HEK293 (cell line): ENCODE measurements at regions not wholly inside any gene's neighbourhood (a gene's known extent, or its start where the extent isn't known, plus 50 kb on each side); places are given as distances from the start of the nearest gene placed in this dataset.

ENCODE experiments used
- CTCF ChIA-PET: fragments of 350-600 bp; formaldehyde crosslinking; extraction: SDS; loops from one replicate; lab custom pipeline; 2021; ENCODE audit warnings: antibody characterized with exemption; lab: Yijun Ruan, JAX
- POLR2A ChIA-PET: fragments of 300-600 bp; formaldehyde crosslinking; extraction: SDS; loops from one replicate; lab custom pipeline; 2020; ENCODE audit warnings: antibody characterized with exemption, inconsistent platforms; lab: Yijun Ruan, JAX
- H3K27ac ChIP-seq: fragments of 200-500 bp; sonication (Bioruptor generic); 2 replicates; pipeline ENCODE4 v1.5.1; 2014; ENCODE audit warnings: low read depth, low read length, control low read depth, inconsistent platforms; ENCODE audit errors: extremely low read depth
- H3K36me3 ChIP-seq, 2 experiments: fragments of 200-500 bp in 1 of 2; sonication (Bioruptor generic) in 1 of 2; 1 replicate in 1 of 2; 2 replicates in 1 of 2; pipeline ENCODE4 v1.5.1; 2014 to 2017; ENCODE audit warnings: inconsistent platforms in 2 of 2, low read length in 2 of 2; ENCODE audit not compliant: control insufficient read depth in 2 of 2, insufficient read depth in 1 of 2
- H3K4me1 ChIP-seq: fragments of 200-500 bp; sonication (Bioruptor generic); 2 replicates; pipeline ENCODE4 v1.5.1; 2014; ENCODE audit warnings: mild to moderate bottlenecking, low read length, inconsistent platforms; ENCODE audit not compliant: control insufficient read depth, insufficient read depth
- H3K4me3 ChIP-seq: 2 replicates; pipeline ENCODE4 v1.5.1; 2011; ENCODE audit warnings: low read depth, mild to moderate bottlenecking, control low read depth, low read length, moderate library complexity
- H3K9me3 ChIP-seq: fragments of 200-500 bp; sonication (Bioruptor generic); 2 replicates; pipeline ENCODE4 v1.5.1; 2014; ENCODE audit warnings: low read depth, low read length, inconsistent platforms; ENCODE audit not compliant: control insufficient read depth, insufficient read depth
- HOXC10 ChIP-seq: sonication (generic); formaldehyde crosslinking; IDR thresholded peaks from 2 replicates; pipeline ENCODE4 v1.8.1; 2023; ENCODE audit warnings: mild to moderate bottlenecking, missing genetic modification reagents
- INSM2 ChIP-seq: fragments of 450-650 bp; formaldehyde crosslinking; IDR thresholded peaks from 2 replicates; pipeline ENCODE4 v1.5.1; 2016; ENCODE audit warnings: missing biosample characterization, missing genetic modification characterization
- OSR2 ChIP-seq: fragments of 450-650 bp; formaldehyde crosslinking; IDR thresholded peaks from 2 replicates; pipeline ENCODE4 v1.5.1; 2016; ENCODE audit warnings: missing biosample characterization, missing genetic modification characterization
- WT1 ChIP-seq: fragments of 450-650 bp; formaldehyde crosslinking; IDR thresholded peaks from 2 replicates; pipeline ENCODE4 v1.5.1; 2016; ENCODE audit warnings: missing biosample characterization, missing genetic modification characterization
- ZBTB17 ChIP-seq: fragments of 450-650 bp; formaldehyde crosslinking; IDR thresholded peaks from 2 replicates; pipeline ENCODE4 v1.5.1; 2016; ENCODE audit warnings: missing biosample characterization, missing genetic modification characterization
- ZNF174 ChIP-seq: fragments of 450-650 bp; formaldehyde crosslinking; IDR thresholded peaks from 2 replicates; pipeline ENCODE4 v1.5.0; 2017; ENCODE audit warnings: missing biosample characterization, mild to moderate bottlenecking, missing genetic modification characterization
- ZNF184 ChIP-seq: fragments of 450-650 bp; IDR thresholded peaks from 2 replicates; pipeline ENCODE4 v1.5.1; 2018; ENCODE audit warnings: missing biosample characterization, mild to moderate bottlenecking, missing genetic modification characterization
- ZNF19 ChIP-seq: fragments of 450-650 bp; formaldehyde crosslinking; IDR thresholded peaks from 2 replicates; pipeline ENCODE4; 2016; ENCODE audit warnings: missing biosample characterization, missing genetic modification characterization, low read depth
- ZNF221 ChIP-seq: fragments of 450-650 bp; formaldehyde crosslinking; IDR thresholded peaks from 2 replicates; pipeline ENCODE4 v1.5.1; 2017; ENCODE audit warnings: missing biosample characterization, missing genetic modification characterization, borderline replicate concordance
- ZNF274 ChIP-seq, 2 experiments: fragments of 200-500 bp in 1 of 2; fragments of 450-650 bp in 1 of 2; sonication (Bioruptor generic) in 1 of 2; formaldehyde crosslinking in 1 of 2; IDR thresholded peaks; 2 replicates each; pipeline versions ENCODE4 v1.5.1 to v1.6.1; 2014 to 2016; ENCODE audit warnings: borderline replicate concordance in 1 of 2, inconsistent platforms in 1 of 2, low read length in 1 of 2, missing biosample characterization in 1 of 2, missing genetic modification characterization in 1 of 2
- ZNF394 ChIP-seq: fragments of 450-650 bp; formaldehyde crosslinking; IDR thresholded peaks from 2 replicates; pipeline ENCODE4 v1.5.1; 2016; ENCODE audit warnings: missing biosample characterization, missing genetic modification characterization, mild to moderate bottlenecking, moderate library complexity, borderline replicate concordance
- ZNF404 ChIP-seq: fragments of 450-650 bp; formaldehyde crosslinking; IDR thresholded peaks from 2 replicates; pipeline ENCODE4 v1.5.1; 2017; ENCODE audit warnings: missing biosample characterization, missing genetic modification characterization
- ZNF488 ChIP-seq: fragments of 450-650 bp; formaldehyde crosslinking; IDR thresholded peaks from 2 replicates; pipeline ENCODE4 v1.5.1; 2016; ENCODE audit warnings: missing biosample characterization, missing genetic modification characterization
- ZNF521 ChIP-seq: fragments of 450-650 bp; formaldehyde crosslinking; IDR thresholded peaks from 2 replicates; pipeline ENCODE4 v1.5.1; 2017; ENCODE audit warnings: missing biosample characterization, mild to moderate bottlenecking, missing genetic modification characterization
- ZNF548 ChIP-seq: fragments of 450-650 bp; formaldehyde crosslinking; IDR thresholded peaks from 2 replicates; pipeline ENCODE4 v1.5.1; 2016; ENCODE audit warnings: missing biosample characterization, missing genetic modification characterization
- ZNF585B ChIP-seq: fragments of 450-650 bp; formaldehyde crosslinking; IDR thresholded peaks from 2 replicates; pipeline ENCODE4 v1.5.1; 2016; ENCODE audit warnings: missing biosample characterization, missing genetic modification characterization
- ZNF623 ChIP-seq: fragments of 450-650 bp; formaldehyde crosslinking; IDR thresholded peaks from 2 replicates; pipeline ENCODE4 v1.5.1; 2016; ENCODE audit warnings: missing biosample characterization, missing genetic modification characterization
- ZNF624 ChIP-seq: fragments of 450-650 bp; formaldehyde crosslinking; IDR thresholded peaks from 2 replicates; pipeline ENCODE4 v1.5.1; 2017; ENCODE audit warnings: missing biosample characterization, missing genetic modification characterization
- ZNF747 ChIP-seq: fragments of 450-650 bp; formaldehyde crosslinking; IDR thresholded peaks from 2 replicates; pipeline ENCODE4 v1.5.1; 2016; ENCODE audit warnings: missing biosample characterization, missing genetic modification characterization
- ZSCAN30 ChIP-seq: fragments of 450-650 bp; IDR thresholded peaks from 2 replicates; pipeline ENCODE4 v1.5.1; 2018; ENCODE audit warnings: missing biosample characterization, mild to moderate bottlenecking, missing genetic modification characterization, moderate library complexity
- TF ChIP-seq, protein P1 (sequence below): fragments of 450-650 bp; formaldehyde crosslinking; IDR thresholded peaks from 2 replicates; pipeline ENCODE4 v1.5.1; 2016; ENCODE audit warnings: missing biosample characterization, missing genetic modification characterization
- TF ChIP-seq, protein P2 (sequence below): fragments of 450-650 bp; formaldehyde crosslinking; IDR thresholded peaks from 2 replicates; pipeline ENCODE4 v1.5.1; 2016; ENCODE audit warnings: missing biosample characterization, missing genetic modification characterization

GRCh38 chr9:18173923-18174322 is 300.0 kb upstream of the ADAMTSL1 start (continued):
- TF ChIP-seq, protein P1, sequence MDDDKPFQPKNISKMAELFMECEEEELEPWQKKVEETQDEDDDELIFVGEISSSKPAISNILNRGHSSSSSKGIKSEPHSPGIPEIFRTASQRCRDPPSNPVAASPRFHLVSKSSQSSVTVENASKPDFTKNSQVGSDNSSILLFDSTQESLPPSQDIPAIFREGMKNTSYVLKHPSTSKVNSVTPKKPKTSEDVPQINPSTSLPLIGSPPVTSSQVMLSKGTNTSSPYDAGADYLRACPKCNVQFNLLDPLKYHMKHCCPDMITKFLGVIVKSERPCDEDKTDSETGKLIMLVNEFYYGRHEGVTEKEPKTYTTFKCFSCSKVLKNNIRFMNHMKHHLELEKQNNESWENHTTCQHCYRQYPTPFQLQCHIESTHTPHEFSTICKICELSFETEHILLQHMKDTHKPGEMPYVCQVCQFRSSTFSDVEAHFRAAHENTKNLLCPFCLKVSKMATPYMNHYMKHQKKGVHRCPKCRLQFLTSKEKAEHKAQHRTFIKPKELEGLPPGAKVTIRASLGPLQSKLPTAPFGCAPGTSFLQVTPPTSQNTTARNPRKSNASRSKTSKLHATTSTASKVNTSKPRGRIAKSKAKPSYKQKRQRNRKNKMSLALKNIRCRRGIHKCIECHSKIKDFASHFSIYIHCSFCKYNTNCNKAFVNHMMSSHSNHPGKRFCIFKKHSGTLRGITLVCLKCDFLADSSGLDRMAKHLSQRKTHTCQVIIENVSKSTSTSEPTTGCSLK (tag by site-specific recombination) = no peak

- H3K27ac ChIP-seq = no peak overlapping the region
- H3K9me3 ChIP-seq = no peaks in the 10 kb centered on the region
- H3K36me3 ChIP-seq = no peaks in the 10 kb centered on the region
- H3K4me3 ChIP-seq = no peak overlapping the region
- ChIA-PET POLR2A (no interaction called here), CTCF (interaction anchor here (0.6 kb wide), 1 partner anchor 11 kb away, joined by 3 read pairs; no protein-coding TSS in a partner anchor)
- H3K4me1 ChIP-seq = no peaks in the 10 kb centered on the region
- TF ChIP-seq ZNF521 = no peak
- TF ChIP-seq ZBTB17 (tag by site-specific recombination) = no peak
- no peak for TF ChIP-seq ZNF174 (tag by site-specific recombination)
These were observed 291.3 kb upstream of the ADAMTSL1 start for GRCh38 chr9:18182636-18183035.

DNA sequence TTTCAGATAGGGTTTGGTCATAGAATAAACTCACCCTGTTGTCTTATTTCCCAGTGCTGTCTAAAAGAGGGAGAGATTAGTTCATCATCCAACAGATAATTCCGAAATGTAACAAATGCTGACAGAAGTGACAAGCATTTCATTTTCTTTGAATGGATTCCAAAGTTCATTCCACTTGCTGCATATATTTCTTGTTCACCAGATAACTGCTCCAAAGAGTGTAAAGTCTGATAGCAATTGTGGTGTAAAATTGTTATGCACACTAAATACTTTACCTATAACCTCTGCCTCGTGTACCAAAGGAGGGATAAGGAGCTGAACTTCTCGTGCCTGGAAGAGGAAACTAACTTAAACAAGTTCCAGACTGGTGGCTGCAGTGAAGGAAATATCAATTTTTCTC is 290.0 kb upstream of the ADAMTSL1 start:
- Histone ChIP-seq H3K36me3 (no peaks in the 10 kb centered on the region), H3K9me3 (no peaks in the 10 kb centered on the region), H3K4me3 (no peak overlapping the region), H3K4me1 (no peaks in the 10 kb centered on the region), H3K27ac (no peak overlapping the region)
- CTCF ChIA-PET = no interaction called here
- POLR2A ChIA-PET = no interaction called here
- TF ChIP-seq ZNF747 (tag by site-specific recombination) = no peak
- no peak for TF ChIP-seq ZNF624 (tag by site-specific recombination)
- TF ChIP-seq INSM2 = no peak
- TF ChIP-seq, protein P2, sequence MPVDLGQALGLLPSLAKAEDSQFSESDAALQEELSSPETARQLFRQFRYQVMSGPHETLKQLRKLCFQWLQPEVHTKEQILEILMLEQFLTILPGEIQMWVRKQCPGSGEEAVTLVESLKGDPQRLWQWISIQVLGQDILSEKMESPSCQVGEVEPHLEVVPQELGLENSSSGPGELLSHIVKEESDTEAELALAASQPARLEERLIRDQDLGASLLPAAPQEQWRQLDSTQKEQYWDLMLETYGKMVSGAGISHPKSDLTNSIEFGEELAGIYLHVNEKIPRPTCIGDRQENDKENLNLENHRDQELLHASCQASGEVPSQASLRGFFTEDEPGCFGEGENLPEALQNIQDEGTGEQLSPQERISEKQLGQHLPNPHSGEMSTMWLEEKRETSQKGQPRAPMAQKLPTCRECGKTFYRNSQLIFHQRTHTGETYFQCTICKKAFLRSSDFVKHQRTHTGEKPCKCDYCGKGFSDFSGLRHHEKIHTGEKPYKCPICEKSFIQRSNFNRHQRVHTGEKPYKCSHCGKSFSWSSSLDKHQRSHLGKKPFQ (tag by site-specific recombination) = no peak
- no peak for TF ChIP-seq ZNF184 (tag by site-specific recombination)
- no peak for TF ChIP-seq OSR2 (tag by site-specific recombination)
- TF ChIP-seq ZNF404 (tag by site-specific recombination) = no peak
- TF ChIP-seq WT1 = no peak

DNA sequence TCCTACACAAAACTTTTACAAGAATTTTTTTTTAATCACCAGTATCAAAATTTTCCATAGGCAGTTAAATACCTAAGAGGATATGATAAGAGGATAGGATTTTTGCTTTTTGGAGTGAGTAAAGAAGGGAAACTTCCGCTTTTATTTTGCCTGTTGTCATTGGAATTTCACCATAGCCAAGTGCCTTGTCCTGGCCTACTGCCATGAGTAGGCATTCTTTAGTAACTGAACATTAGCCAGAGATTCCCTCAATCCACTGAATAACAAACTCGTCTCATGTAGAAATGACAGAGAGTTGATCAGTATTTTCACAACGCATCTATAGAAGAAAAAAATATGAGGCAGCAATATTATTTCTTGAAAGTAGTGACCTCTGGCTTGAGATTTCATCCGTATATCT is 289.6 kb upstream of the ADAMTSL1 start:
- ChIA-PET POLR2A (no interaction called here), CTCF (no interaction called here)
- Histone ChIP-seq H3K27ac (no peak overlapping the region), H3K9me3 (no peaks in the 10 kb centered on the region), H3K4me3 (no peak overlapping the region), H3K36me3 (no peaks in the 10 kb centered on the region)
- TF ChIP-seq ZNF585B (tag by site-specific recombination) = no peak
- TF ChIP-seq ZNF394 = no peak
- TF ChIP-seq ZNF624 (tag by site-specific recombination) = no peak
- TF ChIP-seq ZNF548 (tag by site-specific recombination) = no peak
- TF ChIP-seq ZNF274 (IDR thresholded peaks at IDR 0.05; ENCODE audit: low read length) = no peak
- no peak for TF ChIP-seq ZNF274 (tag by site-specific recombination; IDR thresholded peaks at IDR 0.05; ENCODE audit: borderline replicate concordance)
- TF ChIP-seq ZNF623 (tag by site-specific recombination) = no peak
- TF ChIP-seq ZNF221 (tag by site-specific recombination) = no peak
- no peak for TF ChIP-seq ZNF19
- no peak for TF ChIP-seq ZNF488
- no peak for TF ChIP-seq HOXC10
- no peak for TF ChIP-seq ZSCAN30 (tag by site-specific recombination)
- TF ChIP-seq, all 188 proteins: peak for 0
- H3K4me1 ChIP-seq = no peaks in the 10 kb centered on the region
